NCI-H510A (cell line): ENCODE measurements at regions not wholly inside any gene's neighbourhood (a gene's known extent, or its start where the extent isn't known, plus 50 kb on each side); places are given as distances from the start of the nearest gene placed in this dataset.
"Not testable (repeated sequence)": the region's sequence is repeated elsewhere in the genome, so short reads cannot be mapped to it uniquely, and the experiment has no call there.

Source experiments
- DNase-seq: peaks from one replicate; lab custom pipeline; 2025; lab: John Stamatoyannopoulos, UW

DNA sequence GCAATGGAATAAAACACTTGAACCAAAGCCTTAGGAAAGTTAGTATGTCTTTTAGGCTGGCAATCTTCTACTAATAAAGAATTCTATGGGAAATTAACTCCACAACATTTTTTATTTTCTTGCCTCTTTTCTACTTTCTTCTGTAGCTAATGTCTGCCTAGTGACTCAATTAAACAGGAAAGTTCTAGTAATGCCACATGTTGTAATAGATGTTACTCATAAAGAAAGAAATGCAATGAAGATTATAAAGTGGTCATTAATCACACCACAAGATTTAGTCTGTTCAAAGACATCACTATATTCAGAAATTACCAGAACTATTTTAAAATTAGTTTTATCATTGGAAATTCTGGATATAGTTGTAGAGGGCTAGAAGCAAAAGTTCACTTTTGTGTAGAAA is 329.7 kb downstream of the SI start:
- no peak for DNase-seq

DNA sequence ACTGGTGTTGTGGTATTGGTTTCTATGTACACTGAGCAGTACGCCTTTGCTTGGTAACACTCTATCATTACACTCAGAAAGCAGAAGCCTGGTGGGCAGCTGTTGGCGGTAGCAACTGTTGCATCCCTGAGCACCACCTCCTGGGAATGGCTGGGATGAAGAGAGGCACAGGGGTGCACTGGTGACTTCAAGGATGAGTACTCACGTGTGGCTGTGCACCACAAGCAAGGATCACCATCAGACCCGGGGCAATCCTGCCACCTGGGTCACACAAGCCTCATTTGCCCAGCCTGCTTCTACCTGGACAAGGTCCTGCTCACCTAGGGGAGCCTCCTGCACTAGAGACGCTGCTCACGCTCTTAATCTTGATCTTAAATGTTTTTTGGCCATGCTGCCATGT is 336.4 kb downstream of the SI start:
- no peak for DNase-seq

DNA sequence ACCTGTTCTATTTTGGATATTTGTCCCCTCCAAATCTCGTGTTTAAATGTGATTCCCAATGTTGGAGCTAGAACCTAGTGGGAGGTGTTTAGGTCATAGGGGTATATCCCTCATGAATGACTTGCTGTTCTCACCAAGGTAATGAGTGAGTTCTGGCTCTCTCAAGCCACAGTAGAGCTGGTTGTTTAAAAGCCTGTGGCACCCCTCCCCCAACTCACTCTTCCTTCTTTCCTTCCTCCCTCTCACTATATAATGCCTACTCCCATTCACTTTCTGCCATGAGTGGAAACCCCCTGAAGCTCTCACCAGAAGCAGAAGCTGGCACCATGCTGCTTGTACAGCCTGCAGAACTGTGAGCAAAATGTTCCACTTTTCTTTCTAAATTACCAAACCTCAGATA is 341.1 kb downstream of the SI start:
- no peak for DNase-seq

DNA sequence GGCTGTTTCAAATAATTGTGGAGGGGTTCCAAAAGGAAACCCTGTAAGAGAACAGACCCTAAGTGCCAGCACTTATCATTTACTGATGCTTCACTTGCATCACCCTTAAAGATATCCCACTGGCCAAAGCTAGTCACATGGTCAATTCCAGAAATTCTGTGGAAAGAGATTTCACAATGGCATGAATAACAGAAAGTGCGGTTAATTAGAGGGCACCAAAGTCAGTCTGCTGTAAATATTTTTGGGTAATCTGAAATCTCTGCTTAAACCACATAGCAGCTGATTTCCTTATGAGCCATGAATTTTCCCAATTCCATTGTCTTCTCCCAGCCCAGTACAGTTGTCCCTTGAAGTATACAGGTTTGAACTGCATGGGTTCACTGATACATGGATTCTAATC is 346.1 kb downstream of the SI start:
- DNase-seq = no peak

DNA sequence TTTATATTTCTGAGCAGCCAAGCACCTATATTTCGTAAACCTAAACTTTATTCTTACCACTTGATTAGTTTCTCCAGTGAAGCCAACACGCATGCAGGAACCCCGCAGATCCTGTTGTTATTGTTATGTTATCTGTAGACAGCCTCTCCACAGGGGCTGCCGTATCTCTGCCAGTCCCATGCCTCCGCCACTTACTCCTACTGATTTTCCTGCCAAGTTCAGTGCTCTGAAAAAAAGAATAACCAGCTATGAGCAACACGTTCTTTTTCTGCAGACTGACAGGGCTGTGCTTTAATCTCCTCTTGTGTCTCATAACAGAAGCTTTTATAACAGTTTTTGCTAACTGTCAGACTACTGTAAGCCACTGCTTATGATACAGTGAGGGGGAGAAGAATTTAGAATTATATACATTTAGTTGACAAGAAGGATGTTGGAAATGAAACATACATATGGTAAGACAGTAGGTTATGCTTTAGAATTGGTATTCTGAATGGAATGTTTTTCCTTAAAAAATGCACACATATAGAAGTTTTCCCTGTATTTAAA is 347.4 kb downstream of the SI start:
- no peak for DNase-seq

DNA sequence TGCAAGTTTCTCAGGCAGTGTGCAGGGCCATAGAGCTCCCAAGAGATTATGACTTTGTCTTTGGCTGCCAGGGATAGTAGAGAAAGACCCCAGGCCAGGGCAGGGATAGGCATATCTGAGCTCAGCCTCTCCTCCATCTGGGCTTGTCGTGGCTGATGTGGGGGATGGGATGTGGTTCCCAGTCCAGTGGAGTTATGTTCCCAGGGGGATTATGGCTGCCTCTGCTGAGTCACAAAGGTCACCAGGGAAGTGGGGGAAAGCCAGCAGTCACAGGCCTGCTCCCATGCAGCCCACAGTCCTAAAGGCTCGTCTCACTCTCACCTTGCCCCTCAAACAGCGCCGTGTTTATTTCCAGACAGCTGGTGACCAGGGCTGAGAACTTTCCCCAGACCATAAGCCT is 354.9 kb downstream of the SI start:
- no peak for DNase-seq

DNA sequence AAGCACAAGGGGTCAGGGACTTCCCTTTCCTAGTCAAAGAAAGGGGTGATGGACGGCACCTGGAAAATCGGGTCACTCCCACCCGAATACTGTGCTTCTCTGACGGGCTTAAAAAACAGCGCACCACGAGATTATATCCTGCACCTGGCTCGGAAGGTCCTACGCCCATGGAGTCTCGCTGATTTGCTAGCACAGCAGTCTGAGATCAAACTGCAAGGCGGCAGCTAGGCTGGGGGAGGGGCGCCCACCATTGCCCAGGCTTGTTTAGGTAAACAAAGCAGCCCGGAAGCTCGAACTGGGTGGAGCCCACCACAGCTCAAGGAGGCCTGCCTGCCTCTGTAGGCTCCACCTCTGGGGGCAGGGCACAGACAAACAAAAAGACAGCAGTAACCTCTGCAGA is 375.5 kb downstream of the SI start:
- not testable (repeated sequence) for DNase-seq

DNA sequence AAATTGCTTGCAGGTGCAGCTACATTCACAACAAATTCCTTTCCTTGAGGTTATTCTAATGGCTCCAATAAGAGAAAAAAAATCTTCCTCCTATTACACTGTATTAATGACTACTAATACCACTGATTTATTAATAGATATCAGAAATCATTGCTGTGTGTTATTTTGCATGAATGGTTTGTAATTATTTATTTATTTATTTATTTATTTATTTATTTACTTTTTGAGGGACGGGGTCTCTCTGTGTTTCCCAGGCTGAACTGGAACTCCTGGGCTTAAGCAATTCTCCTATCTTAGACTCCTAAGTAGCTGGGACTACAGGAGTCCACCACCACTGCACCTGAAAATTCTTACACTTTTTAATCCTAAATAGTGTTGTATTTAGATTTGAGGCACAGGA is 390.4 kb downstream of the SI start:
- DNase-seq = no peak

DNA sequence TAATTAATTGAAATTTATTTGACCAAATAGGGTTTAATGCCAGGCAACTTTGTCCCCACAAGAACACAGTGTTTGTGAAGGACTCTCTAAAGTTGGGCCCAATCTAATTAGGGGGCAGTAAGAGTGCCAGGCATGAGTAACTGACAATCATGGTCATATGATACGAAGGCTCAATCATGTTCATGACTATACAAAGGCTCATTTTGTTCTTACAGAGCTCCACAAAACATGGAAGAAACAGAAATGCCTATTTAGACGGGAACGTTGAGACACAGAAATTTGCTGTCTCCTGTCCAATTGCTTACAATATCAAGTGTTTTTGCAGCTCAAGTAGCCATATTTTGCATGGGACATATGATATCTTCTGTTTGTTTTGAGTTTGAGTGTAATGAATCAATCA is 391.1 kb downstream of the SI start:
- no peak for DNase-seq

DNA sequence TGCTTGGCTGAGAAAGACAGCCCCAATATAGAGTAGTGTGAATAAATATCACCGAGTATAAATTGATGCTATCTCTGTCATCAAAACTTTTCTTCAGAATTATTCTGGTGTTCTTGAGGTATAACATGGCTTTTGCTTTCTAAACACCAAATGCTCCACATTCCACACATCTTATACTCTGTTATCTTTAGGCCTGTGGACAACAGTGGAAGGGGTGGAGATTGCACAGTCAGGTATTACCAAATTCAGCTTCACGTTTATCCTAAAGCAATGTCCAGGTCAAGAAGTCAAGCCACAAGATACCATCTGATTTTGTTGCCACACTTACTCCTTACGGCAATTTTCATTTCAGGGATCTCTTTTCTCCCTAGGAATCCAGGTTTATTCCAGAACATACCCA is 394.8 kb downstream of the SI start:
- DNase-seq = no peak

DNA sequence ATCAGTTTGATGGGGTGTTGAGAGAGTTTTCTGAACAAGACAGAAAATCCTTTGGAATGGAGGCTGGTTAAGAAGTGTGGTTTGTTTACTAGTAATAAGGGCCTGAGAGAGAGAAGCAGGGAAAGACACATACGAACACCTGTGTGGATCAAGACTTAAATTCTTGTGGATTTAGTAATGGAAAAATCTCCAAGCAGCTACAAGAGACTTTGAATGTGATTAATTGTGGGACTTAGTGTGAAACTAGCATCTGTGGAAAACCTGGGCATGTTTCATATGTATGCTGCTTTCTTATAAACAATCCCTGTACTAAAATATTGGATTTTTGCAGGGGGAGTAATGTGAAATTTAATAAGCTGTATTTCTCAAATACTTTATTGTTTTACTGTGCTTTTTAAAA is 399.1 kb downstream of the SI start:
- DNase-seq = no peak

DNA sequence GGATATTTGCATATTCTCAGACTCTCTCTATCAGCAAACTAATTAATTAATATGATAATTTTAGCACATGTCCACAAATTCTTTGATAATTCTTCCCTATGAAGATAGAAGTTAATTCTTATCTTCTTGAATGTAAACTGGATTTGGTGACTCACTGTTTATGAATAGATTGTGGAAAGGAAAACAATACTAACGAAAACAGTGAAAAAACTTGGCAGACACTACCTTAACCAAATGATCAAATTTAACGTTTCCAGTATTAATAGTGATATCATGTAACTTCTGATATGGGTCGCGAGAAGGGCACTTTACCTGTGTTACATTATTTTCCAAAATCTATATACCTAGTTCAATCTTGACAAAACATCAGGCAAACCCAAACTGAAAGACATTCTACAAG is 401.0 kb downstream of the SI start:
- no peak for DNase-seq

DNA sequence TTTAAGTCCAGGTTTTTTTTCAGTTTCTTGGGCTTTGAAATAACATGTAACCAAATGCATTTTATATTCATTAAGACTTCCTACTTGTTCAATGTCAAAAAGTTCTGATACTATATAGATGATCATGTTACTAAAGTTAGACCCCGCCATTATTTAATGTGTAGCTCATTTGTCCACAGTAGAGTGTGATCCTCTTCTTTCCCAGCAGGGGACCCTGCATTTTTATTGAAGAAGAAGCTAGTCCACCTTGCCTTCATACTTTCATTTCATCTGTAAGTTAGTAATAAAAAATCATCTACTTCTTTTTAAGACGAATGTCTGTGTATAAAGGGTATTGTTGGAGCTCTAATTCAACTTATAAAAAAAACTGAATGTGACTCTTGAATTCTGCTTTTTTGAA is 404.6 kb downstream of the SI start:
- no peak for DNase-seq

DNA sequence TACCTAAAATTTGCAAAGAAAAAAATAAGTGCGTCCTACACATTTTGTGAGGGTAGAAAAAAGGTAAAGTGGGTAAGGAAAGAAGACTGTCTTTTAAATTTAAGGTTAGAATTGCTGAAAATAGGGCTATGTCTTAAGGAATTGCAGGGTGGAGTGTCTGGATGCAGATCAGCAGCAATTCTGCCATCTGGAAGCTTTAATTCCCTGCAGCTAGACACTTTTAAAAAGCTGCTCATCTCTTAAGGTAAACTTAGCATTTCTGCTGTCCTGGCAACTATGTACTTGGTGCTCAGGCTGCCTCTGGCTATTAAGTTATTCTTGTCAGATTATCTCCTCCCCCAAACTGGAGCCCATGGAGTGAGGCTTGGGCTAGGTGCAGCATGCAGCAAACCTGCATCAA is 420.2 kb downstream of the SI start:
- no peak for DNase-seq

DNA sequence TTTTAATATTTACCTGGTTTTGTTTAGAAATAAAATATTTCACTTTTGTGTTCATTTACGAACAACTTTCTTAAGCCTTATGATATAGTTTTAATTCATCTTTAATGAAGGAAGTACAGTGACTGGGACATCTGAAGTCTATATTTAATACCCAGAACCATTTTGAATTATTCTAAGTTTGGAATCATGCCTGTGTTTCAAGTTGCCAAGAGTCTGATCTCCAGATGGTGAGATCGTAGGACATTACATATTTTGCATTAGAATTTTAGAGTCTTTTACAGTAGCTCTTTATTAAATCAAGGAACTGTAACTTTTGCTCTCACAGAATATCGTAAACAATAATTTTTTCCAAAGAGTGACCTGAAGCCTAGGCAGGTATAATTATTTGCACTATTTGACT is 420.7 kb downstream of the SI start:
- no peak for DNase-seq

DNA sequence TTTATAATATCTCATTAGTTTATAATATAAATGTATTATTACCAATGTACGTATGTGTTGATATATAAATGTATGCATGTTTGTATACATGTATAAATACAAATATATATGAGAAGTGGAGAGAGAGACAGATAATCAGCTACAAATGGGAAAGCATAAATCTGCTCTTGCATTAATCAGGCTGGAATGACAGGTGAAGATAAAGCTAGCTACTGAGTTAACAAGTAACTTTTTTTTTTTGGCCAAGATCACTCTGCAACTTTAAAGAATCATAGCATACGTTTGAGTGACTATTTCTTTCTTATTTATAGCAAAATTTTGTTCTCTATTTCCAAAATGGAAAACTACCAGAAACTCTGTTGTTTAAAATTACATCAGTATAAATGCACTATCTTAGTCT is 422.8 kb downstream of the SI start:
- no peak for DNase-seq

DNA sequence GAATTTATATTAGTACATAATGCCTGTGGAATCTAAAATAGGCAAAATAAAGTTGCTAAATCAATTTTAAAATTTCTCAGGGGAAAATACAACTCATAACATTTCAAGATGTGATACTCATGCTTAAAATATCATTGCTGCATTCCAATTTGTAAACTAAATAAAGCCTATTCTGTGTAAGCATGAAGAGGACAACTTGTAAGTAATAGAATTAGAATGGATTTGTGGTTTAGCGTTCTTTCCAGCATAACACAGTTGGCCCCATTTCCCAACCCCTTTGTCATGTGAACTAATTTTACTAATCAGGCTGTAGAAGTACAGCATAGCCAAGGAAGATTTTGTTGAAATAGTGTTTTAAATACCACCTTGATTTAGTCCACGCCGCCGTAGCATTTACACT is 437.2 kb downstream of the SI start:
- no peak for DNase-seq

DNA sequence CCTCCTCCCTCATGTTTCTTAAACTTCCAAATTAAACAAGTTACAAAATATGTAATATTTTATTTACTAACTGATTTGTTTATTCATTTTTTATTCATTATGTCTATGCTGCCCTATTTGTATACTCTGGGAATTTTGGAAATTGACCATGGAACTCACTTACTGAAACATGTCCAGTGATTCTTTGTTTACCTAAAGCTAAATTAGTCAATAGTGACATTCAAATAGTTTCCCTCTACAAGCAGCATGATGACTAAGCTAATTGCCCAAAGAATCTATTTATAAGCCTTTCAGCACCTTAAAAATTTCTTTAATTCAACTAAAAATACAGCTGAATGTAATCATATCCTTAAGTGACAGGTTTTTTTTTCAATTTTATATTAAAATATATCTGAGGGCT is 437.7 kb downstream of the SI start:
- no peak for DNase-seq

DNA sequence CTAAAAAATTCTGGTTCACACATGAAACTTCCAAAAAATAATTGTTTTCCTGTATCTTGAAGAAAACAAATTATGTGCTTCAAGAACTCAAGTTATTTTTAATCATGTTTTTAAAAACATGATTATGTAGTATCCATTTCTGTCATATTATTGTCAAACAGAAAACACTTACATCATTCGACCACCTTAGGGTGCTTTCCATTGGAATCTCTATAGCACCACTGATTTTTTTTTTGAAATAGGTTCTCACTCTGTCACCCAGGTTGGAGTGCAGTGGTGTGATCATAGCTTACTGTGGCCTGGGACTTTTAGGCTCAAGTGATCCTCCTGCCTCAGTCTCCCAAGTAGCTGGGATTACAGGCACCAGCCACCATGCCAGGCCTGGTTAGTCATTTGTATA is 457.3 kb downstream of the SI start:
- no peak for DNase-seq

DNA sequence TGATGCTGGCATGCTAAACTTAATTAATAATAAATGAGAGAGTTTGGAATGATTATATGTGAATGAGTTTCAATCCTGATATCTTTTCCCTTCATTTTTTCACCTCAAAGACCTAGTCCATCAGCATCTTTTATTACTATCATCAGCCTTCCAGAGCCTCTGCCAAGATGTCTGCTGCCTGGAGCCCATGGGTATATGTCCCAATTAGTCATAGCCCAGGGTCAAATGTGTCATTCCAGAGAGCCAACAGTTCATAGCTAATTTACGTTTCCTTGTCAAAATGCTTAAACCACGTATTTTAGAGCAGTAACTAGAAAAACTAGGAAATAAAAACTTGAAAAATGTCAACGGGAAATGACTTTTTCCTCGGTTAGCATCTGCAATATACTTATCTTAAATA is 457.9 kb downstream of the SI start:
- DNase-seq = no peak

DNA sequence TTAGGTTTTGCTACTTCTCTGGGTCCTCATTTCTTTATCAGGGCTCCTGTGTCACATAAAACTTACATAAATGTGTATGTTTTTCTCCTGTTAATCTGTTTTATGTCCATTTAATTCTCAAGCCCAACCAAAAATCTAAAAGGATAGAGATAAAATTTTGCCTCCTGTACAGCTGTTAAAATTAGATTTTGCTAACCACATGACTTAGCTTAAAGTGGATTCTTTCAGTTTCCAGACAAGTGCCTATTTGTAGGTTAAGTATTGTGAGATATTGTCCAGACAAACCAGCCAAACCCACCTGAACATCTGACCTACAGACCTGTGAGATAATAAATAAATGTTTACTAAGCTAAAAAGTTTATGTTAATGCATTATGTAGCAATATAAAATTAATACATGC is 465.5 kb downstream of the SI start:
- no peak for DNase-seq

DNA sequence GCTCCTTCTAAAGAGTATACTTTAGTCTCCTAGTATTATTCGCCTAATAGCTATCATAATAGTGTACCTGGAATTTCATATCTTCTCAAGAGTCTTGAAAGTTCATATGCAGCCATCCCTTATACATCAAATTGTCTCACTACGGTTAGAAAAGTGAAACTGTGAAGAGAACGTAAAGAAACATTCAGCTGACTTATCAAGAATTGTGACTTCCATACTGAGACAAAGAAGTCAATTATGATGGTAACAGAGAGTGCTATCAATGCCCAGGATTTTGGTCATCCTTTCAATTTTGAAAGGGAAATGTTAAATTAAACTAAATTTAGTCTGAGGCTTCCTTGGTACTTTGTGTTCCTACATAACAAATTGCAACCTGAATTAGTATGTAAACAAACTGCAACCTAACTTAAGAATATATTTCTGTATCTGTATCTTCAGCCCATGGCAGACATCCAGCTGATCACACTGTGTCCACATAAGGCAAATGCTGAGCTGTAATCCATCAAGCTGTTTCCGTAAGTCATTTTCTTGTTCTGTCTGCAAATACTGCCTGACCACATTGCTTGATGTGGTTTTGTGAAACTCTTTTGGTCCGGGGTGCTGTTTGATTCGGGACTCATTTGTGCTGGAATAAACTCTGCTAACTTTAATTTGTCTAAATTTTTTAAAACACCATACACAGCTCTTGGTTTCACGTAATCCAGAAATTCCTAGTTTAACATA is 469.6 kb downstream of the SI start:
- DNase-seq = no peak

DNA sequence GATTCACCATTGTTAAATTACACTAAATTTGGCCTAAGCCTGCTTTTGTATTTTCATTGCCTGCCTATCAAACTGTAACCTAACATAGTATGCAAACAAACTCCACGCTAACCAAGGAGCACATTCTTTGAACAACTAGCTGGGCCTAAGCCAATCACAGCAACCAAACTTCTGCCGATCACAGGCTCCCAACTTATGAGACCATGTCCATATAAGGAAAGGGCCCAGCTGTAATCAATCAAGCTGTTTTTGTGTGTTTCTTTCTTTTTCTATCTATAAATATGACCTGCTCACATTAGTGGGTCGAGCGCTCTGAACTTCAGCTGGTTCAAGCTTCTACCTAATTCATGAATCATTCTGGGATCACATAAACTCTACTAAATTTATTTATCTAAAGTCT is 473.6 kb downstream of the SI start:
- DNase-seq = no peak

DNA sequence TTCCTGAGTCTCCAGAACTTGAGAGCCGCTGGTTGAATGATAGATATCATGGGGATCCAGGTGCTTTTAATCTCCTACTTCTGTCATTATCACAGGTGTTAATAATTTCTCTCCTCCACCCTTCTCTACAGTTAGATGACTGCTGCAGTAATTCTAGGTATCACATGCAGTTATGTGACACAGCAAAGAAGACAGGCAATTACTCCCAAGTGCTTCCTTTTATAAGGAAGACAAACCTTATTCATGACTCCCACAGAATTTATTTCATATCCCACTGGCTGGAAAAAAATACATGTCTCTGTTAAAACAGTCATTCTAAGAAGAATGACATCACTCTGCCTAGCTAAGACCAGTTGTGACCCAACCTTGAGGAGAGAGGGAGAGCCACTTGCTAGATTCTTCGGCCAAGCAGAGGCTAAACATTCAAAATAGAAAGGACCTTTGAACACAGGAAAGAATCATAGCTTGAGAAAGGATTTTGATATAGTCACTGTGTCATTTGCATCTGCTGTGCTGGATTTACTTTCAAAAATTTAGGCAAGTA is 500.6 kb downstream of the SI start:
- DNase-seq = no peak
